ENCODE measurements at regions not wholly inside any gene's neighbourhood (a gene's known extent, or its start where the extent isn't known, plus 50 kb on each side); places are given as distances from the start of the nearest gene placed in this dataset.

- Mint-ChIP-seq H3K9me3 (peaks cover 5% of the 10 kb centered on the region), H3K27me3 (no peaks in the 10 kb centered on the region), H3K4me3 (no peak overlapping the region), H3K36me3 (ENCODE audit: low read depth) (no peaks in the 10 kb centered on the region), H3K4me1 (no peaks in the 10 kb centered on the region), H3K27ac (no peak overlapping the region)
- POLR2A ChIA-PET: no interaction called here
- no peak for TF ChIP-seq CTCF (IDR thresholded peaks at IDR 0.05)
- intact Hi-C loops (cut with micrococcal nuclease): no loop called here
- DNase-seq (no peak), ATAC-seq (ENCODE audit: low read depth) (no peak)
- CTCF ChIA-PET: no interaction called here
Measured at GRCh38 chr20:60974441-60974945, 277.6 kb upstream of the CDH4 start.

GRCh38 chr20:60976139-60976538 is 275.9 kb upstream of the CDH4 start:
- ChIA-PET POLR2A (no interaction called here), CTCF (no interaction called here)
- no peaks in the 10 kb centered on the region for H3K36me3 Mint-ChIP-seq (ENCODE audit: low read depth)
- H3K27me3 Mint-ChIP-seq: no peaks in the 10 kb centered on the region
- H3K9me3 Mint-ChIP-seq: peaks cover 14% of the 10 kb centered on the region
- H3K4me3 Mint-ChIP-seq: no peak overlapping the region
- DNase-seq: no peak
- intact Hi-C loops (cut with micrococcal nuclease): no loop called here
- no peak for TF ChIP-seq CTCF (IDR thresholded peaks at IDR 0.05)
- H3K27ac Mint-ChIP-seq: no peak overlapping the region
- ATAC-seq (ENCODE audit: low read depth): no peak
- no peaks in the 10 kb centered on the region for H3K4me1 Mint-ChIP-seq

GRCh38 chr20:60976913-60977312 is 275.1 kb upstream of the CDH4 start:
- intact Hi-C loops (cut with micrococcal nuclease): no loop called here
- no peaks in the 10 kb centered on the region for H3K36me3 Mint-ChIP-seq (ENCODE audit: low read depth)
- no peak for DNase-seq
- H3K4me3 Mint-ChIP-seq: no peak overlapping the region
- no peak for TF ChIP-seq CTCF (IDR thresholded peaks at IDR 0.05)
- H3K27ac Mint-ChIP-seq: no peak overlapping the region
- peaks cover 14% of the 10 kb centered on the region for H3K9me3 Mint-ChIP-seq
- ChIA-PET POLR2A (no interaction called here), CTCF (no interaction called here)
- H3K4me1 Mint-ChIP-seq: no peaks in the 10 kb centered on the region
- H3K27me3 Mint-ChIP-seq: no peaks in the 10 kb centered on the region
- ATAC-seq (ENCODE audit: low read depth): no peak

- ATAC-seq (ENCODE audit: low read depth) (no peak), DNase-seq (no peak)
- Mint-ChIP-seq H3K36me3 (ENCODE audit: low read depth) (no peaks in the 10 kb centered on the region), H3K27ac (no peak overlapping the region), H3K4me1 (no peaks in the 10 kb centered on the region), H3K27me3 (no peaks in the 10 kb centered on the region), H3K4me3 (no peak overlapping the region), H3K9me3 (peaks cover 14% of the 10 kb centered on the region)
- ChIA-PET CTCF (no interaction called here), POLR2A (no interaction called here)
- TF ChIP-seq CTCF (IDR thresholded peaks at IDR 0.05): no peak
- intact Hi-C loops (cut with micrococcal nuclease): no loop called here
Measured at GRCh38 chr20:60977901-60978300, 274.2 kb upstream of the CDH4 start.

GRCh38 chr20:60984666-60985065 is 267.4 kb upstream of the CDH4 start:
- CTCF ChIA-PET: no interaction called here
- Mint-ChIP-seq H3K27me3 (no peaks in the 10 kb centered on the region), H3K9me3 (peaks cover 13% of the 10 kb centered on the region), H3K36me3 (ENCODE audit: low read depth) (no peaks in the 10 kb centered on the region), H3K27ac (no peak overlapping the region), H3K4me1 (no peaks in the 10 kb centered on the region), H3K4me3 (no peak overlapping the region)
- intact Hi-C loops (cut with micrococcal nuclease): no loop called here
- DNase-seq (no peak), ATAC-seq (ENCODE audit: low read depth) (no peak)
- POLR2A ChIA-PET: no interaction called here
- TF ChIP-seq CTCF (IDR thresholded peaks at IDR 0.05): no peak

Measured in activated B cell treated with CpG ODN at 0.5 μM for 24 hours (primary cell).